NCI-H2171 treated with DMSO at 0.1 percent for 48 hours (cell line): ENCODE measurements at regions not wholly inside any gene's neighbourhood (a gene's known extent, or its start where the extent isn't known, plus 50 kb on each side); places are given as distances from the start of the nearest gene placed in this dataset.
"Not testable (repeated sequence)": the region's sequence is repeated elsewhere in the genome, so short reads cannot be mapped to it uniquely, and the experiment has no call there.

ENCODE experiments used
- DNase-seq: peaks from one replicate; lab custom pipeline; 2025; lab: John Stamatoyannopoulos, UW

GRCh38 chr9:86997156-86997555 lies 49.9 kb upstream of the GAS1 start:
- DNase-seq = no peak

- no peak for DNase-seq
Measured at GRCh38 chr9:86997951-86998350, 50.6 kb upstream of the GAS1 start.

GRCh38 chr9:87002517-87002916 lies 55.2 kb upstream of the GAS1 start:
- DNase-seq = no peak

- no peak for DNase-seq
Measured at GRCh38 chr9:87004016-87004415, 56.7 kb upstream of the GAS1 start.

- DNase-seq = no peak
Measured at GRCh38 chr9:87006956-87007355, 59.6 kb upstream of the GAS1 start.

GRCh38 chr9:87007711-87008366 lies 60.5 kb upstream of the GAS1 start:
- no peak for DNase-seq

- no peak for DNase-seq
Measured at GRCh38 chr9:87008667-87009066, 61.4 kb upstream of the GAS1 start.

- DNase-seq = peak; percentile 27
Measured at GRCh38 chr9:87010626-87011025, 63.3 kb upstream of the GAS1 start.

GRCh38 chr9:87011551-87011950 lies 64.2 kb upstream of the GAS1 start:
- no peak for DNase-seq

GRCh38 chr9:87013490-87013889 lies 66.2 kb upstream of the GAS1 start:
- DNase-seq = no peak

GRCh38 chr9:87014436-87014835 lies 67.1 kb upstream of the GAS1 start:
- no peak for DNase-seq

- DNase-seq = no peak
Measured at GRCh38 chr9:87016681-87017080, 69.4 kb upstream of the GAS1 start.

GRCh38 chr9:87020169-87020950 lies 73.1 kb upstream of the GAS1 start:
- DNase-seq = no peak

GRCh38 chr9:87022178-87022577 lies 74.9 kb upstream of the GAS1 start:
- no peak for DNase-seq

- no peak for DNase-seq
Measured at GRCh38 chr9:87026204-87026603, 78.9 kb upstream of the GAS1 start.

GRCh38 chr9:87028836-87029235 lies 81.5 kb upstream of the GAS1 start:
- not testable (repeated sequence) for DNase-seq

- DNase-seq = no peak
Measured at GRCh38 chr9:87029905-87030304, 82.6 kb upstream of the GAS1 start.

- no peak for DNase-seq
Measured at GRCh38 chr9:87034841-87035240, 87.5 kb upstream of the GAS1 start.

- no peak for DNase-seq
Measured at GRCh38 chr9:87035879-87036278, 88.6 kb upstream of the GAS1 start.

- no peak for DNase-seq
Measured at GRCh38 chr9:87036506-87036905, 89.2 kb upstream of the GAS1 start.

- DNase-seq = no peak
Measured at GRCh38 chr9:87039809-87040392, 92.6 kb upstream of the GAS1 start.

- no peak for DNase-seq
Measured at GRCh38 chr9:87040410-87041009, 93.2 kb upstream of the GAS1 start.
